ENCODE measurements at regions not wholly inside any gene's neighbourhood (a gene's known extent, or its start where the extent isn't known, plus 50 kb on each side); places are given as distances from the start of the nearest gene placed in this dataset.

DNA sequence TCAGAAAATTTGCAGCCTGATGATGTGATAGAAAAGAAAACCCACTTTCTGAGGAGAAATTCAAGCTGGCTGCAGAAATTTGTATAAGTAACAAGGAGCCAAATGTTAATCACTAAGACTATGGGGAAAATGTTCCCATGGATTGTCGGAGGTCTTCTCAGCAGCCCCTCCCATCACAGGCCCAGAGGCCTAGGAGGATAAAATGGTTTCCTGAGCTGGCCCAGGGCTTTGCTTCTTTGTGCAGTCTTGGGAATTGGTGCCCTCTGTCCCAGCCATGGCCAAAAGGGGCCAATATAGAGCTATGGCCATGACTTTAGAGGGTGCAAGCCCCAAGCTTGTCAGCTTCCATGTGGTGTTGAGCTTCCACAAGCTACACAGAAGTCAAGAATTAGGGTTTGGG is 335.9 kb downstream of the ATP23 start:
- intact Hi-C loops (cut with DNase I): no loop called here
- H3K27me3 ChIP-seq: no peaks in the 10 kb centered on the region
- no peaks in the 10 kb centered on the region for H3K4me1 ChIP-seq
- H3K9me3 ChIP-seq: no peaks in the 10 kb centered on the region
- no peak overlapping the region for H3K27ac ChIP-seq
- TF ChIP-seq, protein P1, sequence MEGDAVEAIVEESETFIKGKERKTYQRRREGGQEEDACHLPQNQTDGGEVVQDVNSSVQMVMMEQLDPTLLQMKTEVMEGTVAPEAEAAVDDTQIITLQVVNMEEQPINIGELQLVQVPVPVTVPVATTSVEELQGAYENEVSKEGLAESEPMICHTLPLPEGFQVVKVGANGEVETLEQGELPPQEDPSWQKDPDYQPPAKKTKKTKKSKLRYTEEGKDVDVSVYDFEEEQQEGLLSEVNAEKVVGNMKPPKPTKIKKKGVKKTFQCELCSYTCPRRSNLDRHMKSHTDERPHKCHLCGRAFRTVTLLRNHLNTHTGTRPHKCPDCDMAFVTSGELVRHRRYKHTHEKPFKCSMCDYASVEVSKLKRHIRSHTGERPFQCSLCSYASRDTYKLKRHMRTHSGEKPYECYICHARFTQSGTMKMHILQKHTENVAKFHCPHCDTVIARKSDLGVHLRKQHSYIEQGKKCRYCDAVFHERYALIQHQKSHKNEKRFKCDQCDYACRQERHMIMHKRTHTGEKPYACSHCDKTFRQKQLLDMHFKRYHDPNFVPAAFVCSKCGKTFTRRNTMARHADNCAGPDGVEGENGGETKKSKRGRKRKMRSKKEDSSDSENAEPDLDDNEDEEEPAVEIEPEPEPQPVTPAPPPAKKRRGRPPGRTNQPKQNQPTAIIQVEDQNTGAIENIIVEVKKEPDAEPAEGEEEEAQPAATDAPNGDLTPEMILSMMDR (IDR thresholded peaks at IDR 0.05): no peak
- ATAC-seq (no peak), FAIRE-seq (no peak), DNase-seq (no peak)
- no peak overlapping the region for H3K4me3 ChIP-seq
- H3K36me3 ChIP-seq: no peaks in the 10 kb centered on the region
- WGBS, 2 donors: 76 to 88% methylated on average over 1 of the region's 1 CpG

- Histone ChIP-seq H3K4me1 (no peaks in the 10 kb centered on the region), H3K27me3 (no peaks in the 10 kb centered on the region), H3K36me3 (no peaks in the 10 kb centered on the region), H3K9me3 (no peaks in the 10 kb centered on the region), H3K4me3 (no peak overlapping the region), H3K27ac (no peak overlapping the region)
- DNase-seq (no peak), ATAC-seq (no peak), FAIRE-seq (no peak)
- TF ChIP-seq, protein P1 (IDR thresholded peaks at IDR 0.05): no peak
- intact Hi-C loops (cut with DNase I): no loop called here
- 16 to 21% methylated on average over 1 of the region's 1 CpG for WGBS, 2 donors
Measured at GRCh38 chr12:58283553-58283952, 342.2 kb downstream of the ATP23 start.

DNA sequence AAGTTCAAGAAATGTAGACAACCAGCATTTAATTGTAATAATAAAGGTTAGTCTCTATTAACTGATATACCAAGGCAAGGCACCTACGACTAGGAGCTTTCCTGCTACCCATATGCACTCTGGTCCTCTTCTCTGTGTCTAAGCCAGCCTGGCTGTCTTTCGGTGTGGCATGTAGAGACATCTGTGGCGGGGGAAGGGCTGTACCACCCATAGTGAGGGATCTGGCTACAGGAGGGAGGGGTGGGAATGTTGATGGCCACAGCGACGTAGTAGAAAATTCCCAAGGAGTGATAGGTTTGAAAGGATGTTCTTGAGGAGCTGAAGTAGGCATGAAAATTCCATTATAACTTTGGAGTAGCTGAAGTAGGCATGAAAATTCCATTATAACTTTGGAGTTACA is 344.2 kb downstream of the ATP23 start:
- TF ChIP-seq, protein P1 (IDR thresholded peaks at IDR 0.05): no peak
- Histone ChIP-seq H3K27me3 (no peaks in the 10 kb centered on the region), H3K36me3 (no peaks in the 10 kb centered on the region), H3K4me1 (no peaks in the 10 kb centered on the region), H3K27ac (no peak overlapping the region), H3K4me3 (no peak overlapping the region), H3K9me3 (no peaks in the 10 kb centered on the region)
- ATAC-seq (no peak), DNase-seq (no peak), FAIRE-seq (no peak)
- WGBS, 2 donors: 56 to 63% methylated on average over 5 of the region's 5 CpGs
- intact Hi-C loops (cut with DNase I): no loop called here

DNA sequence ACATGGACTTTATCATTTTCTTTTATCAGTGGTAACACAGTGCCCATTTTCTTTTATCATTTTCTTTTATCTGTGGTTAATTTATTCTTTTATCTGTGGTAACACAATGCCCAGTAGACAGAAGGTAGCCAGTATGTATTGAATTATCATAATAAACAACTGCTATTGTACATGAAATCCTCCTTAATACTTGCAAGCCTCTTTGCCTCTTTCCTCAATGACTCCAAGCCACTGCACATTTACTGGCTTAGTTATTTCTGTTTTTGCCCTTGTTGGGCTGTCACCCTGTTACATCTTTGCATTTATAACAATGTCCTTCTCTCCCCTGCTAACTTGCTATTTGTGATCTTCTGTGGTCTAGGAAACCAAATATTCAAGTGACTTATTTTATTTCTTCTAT is 345.0 kb downstream of the ATP23 start:
- Histone ChIP-seq H3K27me3 (no peaks in the 10 kb centered on the region), H3K4me3 (no peak overlapping the region), H3K27ac (no peak overlapping the region), H3K9me3 (no peaks in the 10 kb centered on the region), H3K36me3 (no peaks in the 10 kb centered on the region), H3K4me1 (no peaks in the 10 kb centered on the region)
- TF ChIP-seq, protein P1 (IDR thresholded peaks at IDR 0.05): no peak
- intact Hi-C loops (cut with DNase I): no loop called here
- FAIRE-seq: no peak
- ATAC-seq: no peak
- no peak for DNase-seq

- no peaks in the 10 kb centered on the region for H3K4me1 ChIP-seq
- intact Hi-C loops (cut with DNase I): no loop called here
- FAIRE-seq (no peak), DNase-seq (no peak), ATAC-seq (no peak)
- no peaks in the 10 kb centered on the region for H3K36me3 ChIP-seq
- H3K27ac ChIP-seq: no peak overlapping the region
- H3K9me3 ChIP-seq: no peaks in the 10 kb centered on the region
- WGBS, 2 donors: 87 to 90% methylated on average over 4 to 6 of the region's 6 CpGs
- TF ChIP-seq, protein P1 (IDR thresholded peaks at IDR 0.05): no peak
- no peak overlapping the region for H3K4me3 ChIP-seq
- no peaks in the 10 kb centered on the region for H3K27me3 ChIP-seq
Measured at GRCh38 chr12:58288190-58288589, 346.8 kb downstream of the ATP23 start.
